HEK293 (cell line): ENCODE measurements at regions not wholly inside any gene's neighbourhood (a gene's known extent, or its start where the extent isn't known, plus 50 kb on each side); places are given as distances from the start of the nearest gene placed in this dataset.

Experiments used
- AEBP2 ChIP-seq: fragments of 450-650 bp; formaldehyde crosslinking; IDR thresholded peaks from 2 replicates; pipeline ENCODE4 v1.5.1; 2016; ENCODE audit warnings: missing biosample characterization, missing genetic modification characterization, borderline replicate concordance
- CTCF ChIP-seq: fragments of 450-650 bp; formaldehyde crosslinking; IDR thresholded peaks from 2 replicates; pipeline ENCODE4 v1.5.1; 2016; ENCODE audit warnings: missing biosample characterization, missing genetic modification characterization
- HOXA7 ChIP-seq: sonication (generic); formaldehyde crosslinking; IDR thresholded peaks from 2 replicates; pipeline ENCODE4 v1.8.1; 2022; ENCODE audit warnings: missing genetic modification reagents, borderline replicate concordance
- KLF10 ChIP-seq: fragments of 450-650 bp; IDR thresholded peaks from 2 replicates; pipeline ENCODE4 v1.5.1; 2018; ENCODE audit warnings: missing biosample characterization, mild to moderate bottlenecking, missing genetic modification characterization
- KLF16 ChIP-seq: fragments of 450-650 bp; formaldehyde crosslinking; IDR thresholded peaks from 2 replicates; pipeline ENCODE4 v1.5.1; 2017; ENCODE audit warnings: missing biosample characterization, missing genetic modification characterization
- KLF9 ChIP-seq: fragments of 450-650 bp; formaldehyde crosslinking; IDR thresholded peaks from 2 replicates; pipeline ENCODE4 v1.5.1; 2016; ENCODE audit warnings: missing biosample characterization, missing genetic modification characterization, low read depth
- ZBTB7A ChIP-seq: fragments of 450-650 bp; formaldehyde crosslinking; IDR thresholded peaks from 2 replicates; pipeline ENCODE4 v1.5.1; 2016; ENCODE audit warnings: low read depth, missing biosample characterization, missing genetic modification characterization
- ZNF138 ChIP-seq: fragments of 450-650 bp; formaldehyde crosslinking; IDR thresholded peaks from 2 replicates; pipeline ENCODE4 v1.5.1; 2016; ENCODE audit warnings: missing biosample characterization, missing genetic modification characterization, borderline replicate concordance
- ZNF514 ChIP-seq: fragments of 450-650 bp; formaldehyde crosslinking; IDR thresholded peaks from 2 replicates; pipeline ENCODE4 v1.5.1; 2016; ENCODE audit warnings: missing biosample characterization, missing genetic modification characterization
- ZNF560 ChIP-seq: fragments of 450-650 bp; formaldehyde crosslinking; IDR thresholded peaks from 2 replicates; pipeline ENCODE4 v1.5.1; 2017; ENCODE audit warnings: missing biosample characterization, missing genetic modification characterization, borderline replicate concordance
- ZNF792 ChIP-seq: fragments of 450-650 bp; formaldehyde crosslinking; IDR thresholded peaks from 2 replicates; pipeline ENCODE4 v1.5.1; 2016; ENCODE audit warnings: missing biosample characterization, missing genetic modification characterization

DNA sequence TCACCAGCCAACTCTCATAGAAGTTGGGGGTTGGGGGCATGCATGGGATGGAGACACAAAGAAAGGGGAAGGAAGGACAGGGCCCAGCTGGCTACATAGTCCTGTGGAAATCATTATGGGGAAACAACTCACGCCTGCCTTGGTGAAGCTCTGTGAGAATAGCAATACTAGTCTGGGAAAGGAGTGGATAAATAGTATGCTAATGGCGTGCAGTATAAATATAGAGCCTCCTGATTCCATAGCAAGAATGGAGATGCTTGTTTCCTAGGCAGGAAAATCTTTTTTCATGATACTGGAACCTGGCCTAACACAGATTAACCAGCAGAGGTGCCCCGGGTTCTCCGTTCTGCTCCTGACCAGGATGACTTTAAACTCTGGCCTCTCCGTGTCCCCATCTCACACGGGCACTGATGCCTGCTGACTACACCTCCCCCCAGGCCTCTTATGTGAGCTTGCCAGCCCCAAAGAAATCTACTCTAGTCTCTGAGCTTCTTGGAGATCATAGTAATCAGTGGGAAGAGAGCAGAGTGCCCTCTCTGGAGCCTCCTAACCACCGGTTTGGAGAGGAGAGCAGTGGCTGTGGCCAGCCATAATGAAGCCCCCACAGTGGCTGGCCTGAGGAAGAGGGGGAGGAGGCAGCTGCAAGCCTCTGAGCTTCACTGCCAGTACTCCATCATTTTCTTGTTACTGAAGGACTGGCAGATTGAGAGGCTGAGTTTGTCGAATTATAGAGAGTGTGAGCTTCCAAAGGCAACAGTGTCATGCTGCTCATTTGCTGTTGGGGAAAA lies 355.0 kb upstream of the SEMA6D start:
- TF ChIP-seq KLF10 (tag by site-specific recombination) (no peak), CTCF (tag by site-specific recombination) (no peak), ZNF138 (tag by site-specific recombination) (no peak), ZNF560 (tag by site-specific recombination) (no peak), ZNF792 (tag by site-specific recombination) (no peak), KLF9 (tag by site-specific recombination) (no peak), ZBTB7A (tag by site-specific recombination) (no peak), ZNF514 (tag by site-specific recombination) (no peak), KLF16 (tag by site-specific recombination) (no peak), AEBP2 (tag by site-specific recombination) (no peak), HOXA7 (CRISPR knock-in tag) (no peak)
